ENCODE measurements at regions not wholly inside any gene's neighbourhood (a gene's known extent, or its start where the extent isn't known, plus 50 kb on each side); places are given as distances from the start of the nearest gene placed in this dataset.
"Not testable (repeated sequence)": the region's sequence is repeated elsewhere in the genome, so short reads cannot be mapped to it uniquely, and the experiment has no call there.

- no peak overlapping the region for H3K4me3 ChIP-seq (ENCODE audit: control insufficient read depth, low read depth, low read length)
- no peak for DNase-seq (ENCODE audit: low read depth)
- no peak for TF ChIP-seq CTCF (conservative IDR thresholded peaks at IDR 0.05; ENCODE audit: control insufficient read depth, insufficient read depth, low read depth, low read length)
Measured at GRCh38 chr14:37776791-37777499, 181.5 kb downstream of the TTC6 start.

- no peak for DNase-seq (ENCODE audit: low read depth)
- no peak for TF ChIP-seq CTCF (conservative IDR thresholded peaks at IDR 0.05; ENCODE audit: control insufficient read depth, insufficient read depth, low read depth, low read length)
- H3K4me3 ChIP-seq (ENCODE audit: control insufficient read depth, low read depth, low read length): no peak overlapping the region
Measured at GRCh38 chr14:37778135-37778943, 182.9 kb downstream of the TTC6 start.

GRCh38 chr14:37779480-37779879 is 184.1 kb downstream of the TTC6 start:
- no peak for DNase-seq (ENCODE audit: low read depth)
- H3K4me3 ChIP-seq (ENCODE audit: control insufficient read depth, low read depth, low read length): no peak overlapping the region
- no peak for TF ChIP-seq CTCF (conservative IDR thresholded peaks at IDR 0.05; ENCODE audit: control insufficient read depth, insufficient read depth, low read depth, low read length)

- not testable (repeated sequence) for H3K4me3 ChIP-seq (ENCODE audit: control insufficient read depth, low read depth, low read length); DNase-seq (ENCODE audit: low read depth)
Measured at GRCh38 chr14:37780731-37781130, 185.3 kb downstream of the TTC6 start.

- H3K4me3 ChIP-seq (ENCODE audit: control insufficient read depth, low read depth, low read length); DNase-seq (ENCODE audit: low read depth): not testable (repeated sequence)
Measured at GRCh38 chr14:37784203-37784826, 188.9 kb downstream of the TTC6 start.

- DNase-seq (ENCODE audit: low read depth): not testable (repeated sequence)
Measured at GRCh38 chr14:37784827-37785223, 189.4 kb downstream of the TTC6 start.

GRCh38 chr14:37785298-37785697 is 189.9 kb downstream of the TTC6 start:
- H3K4me3 ChIP-seq (ENCODE audit: control insufficient read depth, low read depth, low read length); DNase-seq (ENCODE audit: low read depth): not testable (repeated sequence)

More at GRCh38 chr14:37784827-37785223, 189.4 kb downstream of the TTC6 start:
- not testable (repeated sequence) for H3K4me3 ChIP-seq (ENCODE audit: control insufficient read depth, low read depth, low read length)

GRCh38 chr14:37786114-37786625 is 190.7 kb downstream of the TTC6 start:
- H3K4me3 ChIP-seq (ENCODE audit: control insufficient read depth, low read depth, low read length); DNase-seq (ENCODE audit: low read depth): not testable (repeated sequence)

- no peak for DNase-seq (ENCODE audit: low read depth)
- no peak for TF ChIP-seq CTCF (conservative IDR thresholded peaks at IDR 0.05; ENCODE audit: control insufficient read depth, insufficient read depth, low read depth, low read length)
- no peak overlapping the region for H3K4me3 ChIP-seq (ENCODE audit: control insufficient read depth, low read depth, low read length)
Measured at GRCh38 chr14:37787879-37788494, 192.6 kb downstream of the TTC6 start.
